Panc1 (cell line): ENCODE measurements at regions not wholly inside any gene's neighbourhood (a gene's known extent, or its start where the extent isn't known, plus 50 kb on each side); places are given as distances from the start of the nearest gene placed in this dataset.

Experiments
- ATAC-seq: fragments of 200-7000 bp; cut with Tn5 transposase; 2 replicates; pipeline ENCODE4 v1.9.1; 2020; ENCODE audit warnings: mild to moderate bottlenecking, moderate library complexity
- BruUV-seq: library from RNA; stranded (reverse); fragments of 400-500 nt; replicated peaks from 2 replicates; lab custom pipeline; 2021; lab: Mats Ljungman, UMichigan
- CTCF ChIA-PET: fragments of 300-600 bp; sonication (Branson Sonifier 250); formaldehyde crosslinking; loops from one replicate; lab custom pipeline; 2022; ENCODE audit warnings: antibody characterized with exemption; lab: Charles Lee
- POLR2A ChIA-PET: fragments of 300-600 bp; sonication (Branson Sonifier 250); formaldehyde crosslinking; loops from one replicate; lab custom pipeline; 2022; ENCODE audit warnings: antibody characterized with exemption; lab: Charles Lee
- DNase-seq: peaks from one replicate; pipeline ENCODE4 v3.0.0-alpha.2; 2010; ENCODE audit warnings: low read depth, low spot score
- H3K27ac ChIP-seq: 2 replicates; pipeline ENCODE4 v1.5.1; 2011; ENCODE audit warnings: mild to moderate bottlenecking, low read length, inconsistent platforms
- H3K27me3 ChIP-seq: fragments of 200-500 bp; sonication (Bioruptor generic); 2 replicates; pipeline ENCODE4 v1.6.0; 2014; ENCODE audit warnings: low read length, inconsistent platforms; ENCODE audit not compliant: control insufficient read depth, insufficient read depth
- H3K36me3 ChIP-seq: fragments of 200-500 bp; sonication (Bioruptor generic); 2 replicates; pipeline ENCODE4 v1.5.1; 2014; ENCODE audit warnings: inconsistent platforms, mild to moderate bottlenecking, low read length, moderate library complexity; ENCODE audit not compliant: control insufficient read depth, insufficient read depth
- H3K4me1 ChIP-seq: 2 replicates; pipeline ENCODE4 v1.5.1; 2011; ENCODE audit warnings: inconsistent platforms, mild to moderate bottlenecking, low read length, moderate library complexity; ENCODE audit not compliant: control insufficient read depth, insufficient read depth
- H3K4me3 ChIP-seq, 2 experiments: 2 replicates each; pipeline ENCODE4 v1.5.1; 2011 to 2012; ENCODE audit warnings: low read depth in 2 of 2, low read length in 2 of 2, mild to moderate bottlenecking in 2 of 2, inconsistent platforms in 1 of 2, moderate library complexity in 1 of 2
- H3K9me3 ChIP-seq: fragments of 200-500 bp; sonication (Bioruptor generic); 2 replicates; pipeline ENCODE4 v1.5.1; 2014; ENCODE audit warnings: low read depth, mild to moderate bottlenecking, inconsistent platforms, low read length, moderate library complexity; ENCODE audit not compliant: control insufficient read depth, insufficient read depth
- POLR2AphosphoS5 ChIP-seq: IDR thresholded peaks from 2 replicates; pipeline ENCODE4 v1.6.1; 2012; ENCODE audit warnings: mild to moderate bottlenecking, low read depth, low read length, moderate library complexity
- SIN3A ChIP-seq: IDR thresholded peaks from 2 replicates; pipeline ENCODE4 v1.6.1; 2012; ENCODE audit warnings: low read depth, mild to moderate bottlenecking, low read length, moderate library complexity, borderline replicate concordance; ENCODE audit not compliant: insufficient read depth
- TCF7L2 ChIP-seq: IDR thresholded peaks from 2 replicates; pipeline ENCODE4 v1.6.1; 2011; ENCODE audit warnings: mild to moderate bottlenecking, low read depth, low read length, inconsistent platforms
- in situ Hi-C: cut with HindIII; loops from 2 replicates; pipeline ENCODE4 v1.10.0; 2016; ENCODE audit warnings: low sequenced_read_pairs, low pct_unique_long_range_greater_than_20kb
- intact Hi-C: fragments of 100-400 bp; cut with micrococcal nuclease; formaldehyde crosslinking; loops from one replicate; pipeline ENCODE4 v1.10.0; 2022; ENCODE audit not compliant: unreplicated experiment
- TF ChIP-seq, protein P1 (sequence below): fragments of 450-650 bp; IDR thresholded peaks from 2 replicates; pipeline ENCODE4 v1.5.1; 2017; ENCODE audit warnings: mild to moderate bottlenecking
- TF ChIP-seq, protein P2 (sequence below), 2 experiments: IDR thresholded peaks; 2 replicates each; pipeline ENCODE4 v1.6.1; 2011 to 2012; ENCODE audit warnings: low read depth in 2 of 2, control low read depth in 1 of 2, low read length in 1 of 2, mild to moderate bottlenecking in 1 of 2, moderate library complexity in 1 of 2; ENCODE audit not compliant: insufficient read depth in 1 of 2

DNA sequence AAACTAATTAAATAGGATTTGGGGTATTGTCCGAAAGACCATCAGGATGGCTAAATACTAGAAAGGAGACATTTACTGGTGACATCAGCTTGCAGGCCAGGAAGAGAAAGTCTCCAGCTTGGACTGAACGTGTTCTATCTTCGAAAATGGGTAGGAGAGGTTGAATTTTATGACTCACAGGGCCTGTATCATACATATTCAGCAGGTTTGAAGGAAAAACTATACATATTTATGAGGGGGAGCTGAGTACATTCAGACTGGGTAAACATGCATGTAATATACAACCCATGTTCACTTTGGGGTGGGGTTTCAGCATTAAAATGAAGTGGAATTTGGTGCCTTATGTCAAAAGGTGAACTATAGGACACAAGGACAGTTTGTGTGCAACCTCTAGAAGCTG, 129.3 kb upstream of the CRBN start:
- Histone ChIP-seq H3K27ac (no peak overlapping the region), H3K27me3 (no peaks in the 10 kb centered on the region), H3K9me3 (no peaks in the 10 kb centered on the region), H3K4me1 (no peaks in the 10 kb centered on the region), H3K4me3 (no peak overlapping the region), H3K36me3 (no peaks in the 10 kb centered on the region)
- ChIA-PET CTCF (no interaction called here), POLR2A (no interaction called here)
- TF ChIP-seq TCF7L2: no peak
- TF ChIP-seq, protein P1, sequence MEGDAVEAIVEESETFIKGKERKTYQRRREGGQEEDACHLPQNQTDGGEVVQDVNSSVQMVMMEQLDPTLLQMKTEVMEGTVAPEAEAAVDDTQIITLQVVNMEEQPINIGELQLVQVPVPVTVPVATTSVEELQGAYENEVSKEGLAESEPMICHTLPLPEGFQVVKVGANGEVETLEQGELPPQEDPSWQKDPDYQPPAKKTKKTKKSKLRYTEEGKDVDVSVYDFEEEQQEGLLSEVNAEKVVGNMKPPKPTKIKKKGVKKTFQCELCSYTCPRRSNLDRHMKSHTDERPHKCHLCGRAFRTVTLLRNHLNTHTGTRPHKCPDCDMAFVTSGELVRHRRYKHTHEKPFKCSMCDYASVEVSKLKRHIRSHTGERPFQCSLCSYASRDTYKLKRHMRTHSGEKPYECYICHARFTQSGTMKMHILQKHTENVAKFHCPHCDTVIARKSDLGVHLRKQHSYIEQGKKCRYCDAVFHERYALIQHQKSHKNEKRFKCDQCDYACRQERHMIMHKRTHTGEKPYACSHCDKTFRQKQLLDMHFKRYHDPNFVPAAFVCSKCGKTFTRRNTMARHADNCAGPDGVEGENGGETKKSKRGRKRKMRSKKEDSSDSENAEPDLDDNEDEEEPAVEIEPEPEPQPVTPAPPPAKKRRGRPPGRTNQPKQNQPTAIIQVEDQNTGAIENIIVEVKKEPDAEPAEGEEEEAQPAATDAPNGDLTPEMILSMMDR: no peak
- TF ChIP-seq, protein P2, sequence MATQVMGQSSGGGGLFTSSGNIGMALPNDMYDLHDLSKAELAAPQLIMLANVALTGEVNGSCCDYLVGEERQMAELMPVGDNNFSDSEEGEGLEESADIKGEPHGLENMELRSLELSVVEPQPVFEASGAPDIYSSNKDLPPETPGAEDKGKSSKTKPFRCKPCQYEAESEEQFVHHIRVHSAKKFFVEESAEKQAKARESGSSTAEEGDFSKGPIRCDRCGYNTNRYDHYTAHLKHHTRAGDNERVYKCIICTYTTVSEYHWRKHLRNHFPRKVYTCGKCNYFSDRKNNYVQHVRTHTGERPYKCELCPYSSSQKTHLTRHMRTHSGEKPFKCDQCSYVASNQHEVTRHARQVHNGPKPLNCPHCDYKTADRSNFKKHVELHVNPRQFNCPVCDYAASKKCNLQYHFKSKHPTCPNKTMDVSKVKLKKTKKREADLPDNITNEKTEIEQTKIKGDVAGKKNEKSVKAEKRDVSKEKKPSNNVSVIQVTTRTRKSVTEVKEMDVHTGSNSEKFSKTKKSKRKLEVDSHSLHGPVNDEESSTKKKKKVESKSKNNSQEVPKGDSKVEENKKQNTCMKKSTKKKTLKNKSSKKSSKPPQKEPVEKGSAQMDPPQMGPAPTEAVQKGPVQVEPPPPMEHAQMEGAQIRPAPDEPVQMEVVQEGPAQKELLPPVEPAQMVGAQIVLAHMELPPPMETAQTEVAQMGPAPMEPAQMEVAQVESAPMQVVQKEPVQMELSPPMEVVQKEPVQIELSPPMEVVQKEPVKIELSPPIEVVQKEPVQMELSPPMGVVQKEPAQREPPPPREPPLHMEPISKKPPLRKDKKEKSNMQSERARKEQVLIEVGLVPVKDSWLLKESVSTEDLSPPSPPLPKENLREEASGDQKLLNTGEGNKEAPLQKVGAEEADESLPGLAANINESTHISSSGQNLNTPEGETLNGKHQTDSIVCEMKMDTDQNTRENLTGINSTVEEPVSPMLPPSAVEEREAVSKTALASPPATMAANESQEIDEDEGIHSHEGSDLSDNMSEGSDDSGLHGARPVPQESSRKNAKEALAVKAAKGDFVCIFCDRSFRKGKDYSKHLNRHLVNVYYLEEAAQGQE (IDR thresholded peaks at IDR 0.05; ENCODE audit: insufficient read depth in 1 of 2, low read depth in 2 of 2, low read length in 1 of 2): no peak
- no peak for TF ChIP-seq SIN3A
- TF ChIP-seq POLR2AphosphoS5: no peak
- DNase-seq (no peak), ATAC-seq (no peak)
- intact Hi-C loops: no loop called here
- in situ Hi-C loops: no loop called here
- no TSS peak for BruUV-seq

DNA sequence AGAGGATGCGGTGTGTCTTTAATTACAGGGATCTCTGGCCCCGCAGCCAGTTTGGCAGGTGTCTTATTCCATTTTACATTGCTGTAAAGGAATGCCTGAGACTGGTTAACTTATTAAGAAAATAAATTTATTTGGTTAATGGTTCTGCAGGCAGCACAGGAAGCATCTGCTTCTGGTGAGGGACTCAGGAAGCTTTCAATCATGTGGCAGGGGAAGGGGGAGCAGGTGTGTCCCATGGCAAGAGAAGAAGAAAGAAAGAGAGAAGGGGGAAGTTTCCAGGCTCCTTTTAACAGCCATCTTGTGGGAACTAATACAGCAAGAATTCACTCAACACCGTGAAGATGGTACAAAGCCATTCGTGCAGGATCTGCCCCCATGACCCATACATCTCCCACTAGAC, 128.0 kb upstream of the CRBN start:
- H3K36me3 ChIP-seq: no peaks in the 10 kb centered on the region
- BruUV-seq: no TSS peak

More for the DNA sequence above, 128.0 kb upstream of the CRBN start:
- H3K27me3 ChIP-seq: no peaks in the 10 kb centered on the region
- no peak for ATAC-seq
- DNase-seq: no peak
- ChIA-PET CTCF (no interaction called here), POLR2A (no interaction called here)
- no peak overlapping the region for H3K27ac ChIP-seq
- in situ Hi-C loops (no loop called here), intact Hi-C loops (no loop called here)
- H3K9me3 ChIP-seq: no peaks in the 10 kb centered on the region
- TF ChIP-seq SIN3A (no peak), TCF7L2 (no peak), POLR2AphosphoS5 (no peak)
- TF ChIP-seq, protein P1: no peak
- TF ChIP-seq, protein P2 (IDR thresholded peaks at IDR 0.05; ENCODE audit: insufficient read depth in 1 of 2, low read depth in 2 of 2, low read length in 1 of 2): no peak
- no peak overlapping the region for H3K4me3 ChIP-seq
- H3K4me1 ChIP-seq: no peaks in the 10 kb centered on the region
